GM23338 (cell line): ENCODE measurements at regions not wholly inside any gene's neighbourhood (a gene's known extent, or its start where the extent isn't known, plus 50 kb on each side); places are given as distances from the start of the nearest gene placed in this dataset.
A peak's percentile ranks its signal among the peaks of the same experiment; 100 is the strongest.

ENCODE experiments used
- ATAC-seq: fragments of 200-7000 bp; cut with Tn5 transposase; 3 replicates; pipeline ENCODE4 v1.9.1; 2020
- DNase-seq: peaks from one replicate; pipeline ENCODE4 v3.0.0-alpha.2; 2015; ENCODE audit warnings: low spot score
- H2AFZ ChIP-seq: fragments of 200-600 bp; sonication (generic); 2 replicates; pipeline ENCODE4 v1.8.0; 2016; ENCODE audit warnings: antibody characterized with exemption, mild to moderate bottlenecking, moderate library complexity
- H3F3A ChIP-seq: fragments of 200-600 bp; sonication (generic); replicated peaks from 2 replicates; pipeline ENCODE4 v1.8.0; 2017; ENCODE audit warnings: antibody characterized with exemption, mixed run types, low read depth
- H3K27ac ChIP-seq: fragments of 200-600 bp; sonication (generic); 2 replicates; pipeline ENCODE4 v1.6.1; 2016; ENCODE audit warnings: low read depth
- H3K27me3 ChIP-seq: fragments of 200-600 bp; sonication (generic); 2 replicates; pipeline ENCODE4 v1.8.0; 2016; ENCODE audit warnings: mild to moderate bottlenecking, mixed run types, moderate library complexity; ENCODE audit not compliant: insufficient read depth
- H3K36me3 ChIP-seq: fragments of 200-600 bp; sonication (generic); 2 replicates; pipeline ENCODE4 v1.8.0; 2016; ENCODE audit warnings: mild to moderate bottlenecking; ENCODE audit not compliant: insufficient read depth
- H3K4me1 ChIP-seq: fragments of 200-600 bp; sonication (generic); 2 replicates; pipeline ENCODE4 v1.8.0; 2016; ENCODE audit warnings: mild to moderate bottlenecking, moderate library complexity; ENCODE audit not compliant: insufficient read depth
- H3K4me2 ChIP-seq: fragments of 200-600 bp; sonication (generic); 2 replicates; pipeline ENCODE4 v1.7.1; 2017; ENCODE audit warnings: mixed run types
- H3K4me3 ChIP-seq: fragments of 200-600 bp; sonication (generic); 2 replicates; pipeline ENCODE4 v1.6.1; 2016; ENCODE audit warnings: mixed run types
- H3K79me2 ChIP-seq: fragments of 200-600 bp; sonication (generic); replicated peaks from 2 replicates; pipeline ENCODE4 v1.8.0; 2017; ENCODE audit warnings: mild to moderate bottlenecking; ENCODE audit not compliant: insufficient read depth
- H3K9me2 ChIP-seq: fragments of 200-600 bp; sonication (generic); 2 replicates; pipeline ENCODE4 v1.8.0; 2017; ENCODE audit not compliant: insufficient read depth
- H4K20me1 ChIP-seq: fragments of 200-600 bp; sonication (generic); replicated peaks from 2 replicates; pipeline ENCODE4 v1.8.0; 2017; ENCODE audit warnings: mild to moderate bottlenecking; ENCODE audit not compliant: insufficient read depth
- H3K27ac Mint-ChIP-seq: 2 replicates; pipeline ENCODE4 v1.8.0; 2020; ENCODE audit warnings: inconsistent platforms, mild to moderate bottlenecking, moderate library complexity, mixed read lengths
- H3K27me3 Mint-ChIP-seq: 3 replicates; pipeline ENCODE4 v1.8.0; 2022; ENCODE audit warnings: low read depth, mild to moderate bottlenecking, moderate library complexity, mixed read lengths, inconsistent platforms; ENCODE audit not compliant: insufficient read depth, poor library complexity
- H3K36me3 Mint-ChIP-seq: 3 replicates; pipeline ENCODE4 v1.8.0; 2021; ENCODE audit warnings: low read depth, mild to moderate bottlenecking, inconsistent platforms, moderate library complexity, mixed read lengths
- H3K4me1 Mint-ChIP-seq: 3 replicates; pipeline ENCODE4 v1.8.0; 2020; ENCODE audit warnings: mild to moderate bottlenecking, inconsistent platforms, mixed read lengths
- H3K4me3 Mint-ChIP-seq: 3 replicates; pipeline ENCODE4 v1.8.0; 2021; ENCODE audit warnings: moderate library complexity, mild to moderate bottlenecking, inconsistent platforms, mixed read lengths
- H3K9me3 Mint-ChIP-seq: 3 replicates; pipeline ENCODE4 v1.8.0; 2020; ENCODE audit warnings: moderate library complexity, mild to moderate bottlenecking, inconsistent platforms, mixed read lengths
- CREB1 ChIP-seq: fragments of 250-450 bp; sonication (Bioruptor Pico); IDR thresholded peaks from 2 replicates; pipeline ENCODE4 v1.5.0; 2020; ENCODE audit warnings: low read depth, mild to moderate bottlenecking, moderate library complexity
- EZH2 ChIP-seq: fragments of 200-600 bp; sonication (generic); IDR thresholded peaks from one replicate; pipeline ENCODE4 v1.8.0; 2017; ENCODE audit warnings: antibody characterized with exemption, mild to moderate bottlenecking, low read depth; ENCODE audit not compliant: unreplicated experiment
- EZH2phosphoT487 ChIP-seq: fragments of 200-600 bp; sonication (generic); IDR thresholded peaks from one replicate; pipeline ENCODE4 v1.8.1; 2018; ENCODE audit warnings: antibody characterized with exemption; ENCODE audit not compliant: unreplicated experiment
- JUNB ChIP-seq: IDR thresholded peaks from one replicate; pipeline ENCODE4 v1.6.1; 2016; ENCODE audit warnings: antibody characterized with exemption; ENCODE audit not compliant: unreplicated experiment
- NANOG ChIP-seq: IDR thresholded peaks from 2 replicates; pipeline ENCODE4 v1.6.1; 2016; ENCODE audit warnings: antibody characterized with exemption, borderline replicate concordance
- POLR2AphosphoS5 ChIP-seq: IDR thresholded peaks from 2 replicates; pipeline ENCODE4 v1.6.1; 2016; ENCODE audit warnings: antibody characterized with exemption, low read depth
- STAT1 ChIP-seq: IDR thresholded peaks from one replicate; pipeline ENCODE4 v1.6.1; 2016; ENCODE audit warnings: antibody characterized with exemption; ENCODE audit not compliant: unreplicated experiment
- ZNF114 ChIP-seq: fragments of 250-450 bp; sonication (Bioruptor Pico); IDR thresholded peaks from 2 replicates; pipeline ENCODE4 v1.5.0; 2020; ENCODE audit warnings: mild to moderate bottlenecking, moderate library complexity
- ZNF331 ChIP-seq: fragments of 250-450 bp; sonication (Bioruptor Pico); IDR thresholded peaks from 2 replicates; pipeline ENCODE4 v1.5.0; 2020; ENCODE audit warnings: low read depth, mild to moderate bottlenecking, moderate library complexity
- TF ChIP-seq, protein P1 (sequence below): IDR thresholded peaks from 2 replicates; pipeline ENCODE4 v1.6.1; 2016; ENCODE audit warnings: antibody characterized with exemption
- TF ChIP-seq, protein P2 (sequence below): IDR thresholded peaks from one replicate; pipeline ENCODE4 v1.6.1; 2018; ENCODE audit warnings: antibody characterized with exemption; ENCODE audit not compliant: unreplicated experiment
- TF ChIP-seq, protein P3 (sequence below), 2 experiments: fragments of 200-600 bp in 1 of 2; sonication (generic) in 1 of 2; conservative IDR thresholded peaks; 2 replicates each; pipeline versions ENCODE4 v1.5.1 to v1.6.1; 2016 to 2017; ENCODE audit warnings: antibody characterized with exemption in 2 of 2, low read depth in 2 of 2, mild to moderate bottlenecking in 2 of 2, moderate library complexity in 1 of 2
- TF ChIP-seq, protein P4 (sequence below): fragments of 250-450 bp; sonication (Bioruptor Pico); IDR thresholded peaks from 2 replicates; pipeline ENCODE4 v1.5.0; 2020; ENCODE audit warnings: mild to moderate bottlenecking, moderate library complexity

DNA sequence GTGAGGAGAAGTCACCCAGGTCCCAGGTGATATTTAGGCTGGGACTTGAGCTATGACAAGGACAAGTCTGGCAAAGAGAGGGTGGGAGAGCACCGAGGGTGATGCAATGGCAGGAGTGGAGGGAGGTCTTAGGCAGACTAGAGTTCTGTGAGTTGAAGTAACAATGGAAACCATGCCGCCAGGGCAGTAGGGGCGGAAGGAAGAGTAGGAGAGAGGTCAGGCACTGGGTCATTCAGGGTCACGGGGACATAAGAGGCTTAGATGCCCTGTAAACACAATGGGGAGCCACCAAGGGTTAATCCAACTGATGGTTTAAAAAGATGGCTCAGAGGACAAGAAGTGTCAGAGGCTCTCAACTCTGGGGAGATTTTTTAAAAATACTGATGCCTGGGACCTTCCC lies 199.7 kb upstream of the LRTM1 start:
- Mint-ChIP-seq H3K36me3 (no peaks in the 10 kb centered on the region), H3K9me3 (no peaks in the 10 kb centered on the region), H3K27ac (peak overlapping the region; percentile 49), H3K4me3 (no peak overlapping the region), H3K27me3 (no peaks in the 10 kb centered on the region), H3K4me1 (peaks cover 9% of the 10 kb centered on the region)
- H3K4me3 ChIP-seq, result no peak overlapping the region
- H3K27me3 ChIP-seq, result no peaks in the 10 kb centered on the region
- no peak for TF ChIP-seq NANOG
- TF ChIP-seq, protein P1, sequence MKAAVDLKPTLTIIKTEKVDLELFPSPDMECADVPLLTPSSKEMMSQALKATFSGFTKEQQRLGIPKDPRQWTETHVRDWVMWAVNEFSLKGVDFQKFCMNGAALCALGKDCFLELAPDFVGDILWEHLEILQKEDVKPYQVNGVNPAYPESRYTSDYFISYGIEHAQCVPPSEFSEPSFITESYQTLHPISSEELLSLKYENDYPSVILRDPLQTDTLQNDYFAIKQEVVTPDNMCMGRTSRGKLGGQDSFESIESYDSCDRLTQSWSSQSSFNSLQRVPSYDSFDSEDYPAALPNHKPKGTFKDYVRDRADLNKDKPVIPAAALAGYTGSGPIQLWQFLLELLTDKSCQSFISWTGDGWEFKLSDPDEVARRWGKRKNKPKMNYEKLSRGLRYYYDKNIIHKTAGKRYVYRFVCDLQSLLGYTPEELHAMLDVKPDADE, result no peak
- no peak for TF ChIP-seq CREB1 (CRISPR knock-in tag)
- TF ChIP-seq, protein P2, sequence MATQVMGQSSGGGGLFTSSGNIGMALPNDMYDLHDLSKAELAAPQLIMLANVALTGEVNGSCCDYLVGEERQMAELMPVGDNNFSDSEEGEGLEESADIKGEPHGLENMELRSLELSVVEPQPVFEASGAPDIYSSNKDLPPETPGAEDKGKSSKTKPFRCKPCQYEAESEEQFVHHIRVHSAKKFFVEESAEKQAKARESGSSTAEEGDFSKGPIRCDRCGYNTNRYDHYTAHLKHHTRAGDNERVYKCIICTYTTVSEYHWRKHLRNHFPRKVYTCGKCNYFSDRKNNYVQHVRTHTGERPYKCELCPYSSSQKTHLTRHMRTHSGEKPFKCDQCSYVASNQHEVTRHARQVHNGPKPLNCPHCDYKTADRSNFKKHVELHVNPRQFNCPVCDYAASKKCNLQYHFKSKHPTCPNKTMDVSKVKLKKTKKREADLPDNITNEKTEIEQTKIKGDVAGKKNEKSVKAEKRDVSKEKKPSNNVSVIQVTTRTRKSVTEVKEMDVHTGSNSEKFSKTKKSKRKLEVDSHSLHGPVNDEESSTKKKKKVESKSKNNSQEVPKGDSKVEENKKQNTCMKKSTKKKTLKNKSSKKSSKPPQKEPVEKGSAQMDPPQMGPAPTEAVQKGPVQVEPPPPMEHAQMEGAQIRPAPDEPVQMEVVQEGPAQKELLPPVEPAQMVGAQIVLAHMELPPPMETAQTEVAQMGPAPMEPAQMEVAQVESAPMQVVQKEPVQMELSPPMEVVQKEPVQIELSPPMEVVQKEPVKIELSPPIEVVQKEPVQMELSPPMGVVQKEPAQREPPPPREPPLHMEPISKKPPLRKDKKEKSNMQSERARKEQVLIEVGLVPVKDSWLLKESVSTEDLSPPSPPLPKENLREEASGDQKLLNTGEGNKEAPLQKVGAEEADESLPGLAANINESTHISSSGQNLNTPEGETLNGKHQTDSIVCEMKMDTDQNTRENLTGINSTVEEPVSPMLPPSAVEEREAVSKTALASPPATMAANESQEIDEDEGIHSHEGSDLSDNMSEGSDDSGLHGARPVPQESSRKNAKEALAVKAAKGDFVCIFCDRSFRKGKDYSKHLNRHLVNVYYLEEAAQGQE, result no peak
- no peak for TF ChIP-seq POLR2AphosphoS5
- TF ChIP-seq, protein P3, sequence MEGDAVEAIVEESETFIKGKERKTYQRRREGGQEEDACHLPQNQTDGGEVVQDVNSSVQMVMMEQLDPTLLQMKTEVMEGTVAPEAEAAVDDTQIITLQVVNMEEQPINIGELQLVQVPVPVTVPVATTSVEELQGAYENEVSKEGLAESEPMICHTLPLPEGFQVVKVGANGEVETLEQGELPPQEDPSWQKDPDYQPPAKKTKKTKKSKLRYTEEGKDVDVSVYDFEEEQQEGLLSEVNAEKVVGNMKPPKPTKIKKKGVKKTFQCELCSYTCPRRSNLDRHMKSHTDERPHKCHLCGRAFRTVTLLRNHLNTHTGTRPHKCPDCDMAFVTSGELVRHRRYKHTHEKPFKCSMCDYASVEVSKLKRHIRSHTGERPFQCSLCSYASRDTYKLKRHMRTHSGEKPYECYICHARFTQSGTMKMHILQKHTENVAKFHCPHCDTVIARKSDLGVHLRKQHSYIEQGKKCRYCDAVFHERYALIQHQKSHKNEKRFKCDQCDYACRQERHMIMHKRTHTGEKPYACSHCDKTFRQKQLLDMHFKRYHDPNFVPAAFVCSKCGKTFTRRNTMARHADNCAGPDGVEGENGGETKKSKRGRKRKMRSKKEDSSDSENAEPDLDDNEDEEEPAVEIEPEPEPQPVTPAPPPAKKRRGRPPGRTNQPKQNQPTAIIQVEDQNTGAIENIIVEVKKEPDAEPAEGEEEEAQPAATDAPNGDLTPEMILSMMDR (conservative IDR thresholded peaks at IDR 0.05; ENCODE audit: low read depth in 2 of 2), result no peak
- no peak for TF ChIP-seq JUNB
- no peak for TF ChIP-seq EZH2phosphoT487
- no peak for TF ChIP-seq STAT1
- TF ChIP-seq ZNF331, result no peak
- TF ChIP-seq ZNF114, result no peak
- TF ChIP-seq EZH2, result no peak
- TF ChIP-seq, protein P4, sequence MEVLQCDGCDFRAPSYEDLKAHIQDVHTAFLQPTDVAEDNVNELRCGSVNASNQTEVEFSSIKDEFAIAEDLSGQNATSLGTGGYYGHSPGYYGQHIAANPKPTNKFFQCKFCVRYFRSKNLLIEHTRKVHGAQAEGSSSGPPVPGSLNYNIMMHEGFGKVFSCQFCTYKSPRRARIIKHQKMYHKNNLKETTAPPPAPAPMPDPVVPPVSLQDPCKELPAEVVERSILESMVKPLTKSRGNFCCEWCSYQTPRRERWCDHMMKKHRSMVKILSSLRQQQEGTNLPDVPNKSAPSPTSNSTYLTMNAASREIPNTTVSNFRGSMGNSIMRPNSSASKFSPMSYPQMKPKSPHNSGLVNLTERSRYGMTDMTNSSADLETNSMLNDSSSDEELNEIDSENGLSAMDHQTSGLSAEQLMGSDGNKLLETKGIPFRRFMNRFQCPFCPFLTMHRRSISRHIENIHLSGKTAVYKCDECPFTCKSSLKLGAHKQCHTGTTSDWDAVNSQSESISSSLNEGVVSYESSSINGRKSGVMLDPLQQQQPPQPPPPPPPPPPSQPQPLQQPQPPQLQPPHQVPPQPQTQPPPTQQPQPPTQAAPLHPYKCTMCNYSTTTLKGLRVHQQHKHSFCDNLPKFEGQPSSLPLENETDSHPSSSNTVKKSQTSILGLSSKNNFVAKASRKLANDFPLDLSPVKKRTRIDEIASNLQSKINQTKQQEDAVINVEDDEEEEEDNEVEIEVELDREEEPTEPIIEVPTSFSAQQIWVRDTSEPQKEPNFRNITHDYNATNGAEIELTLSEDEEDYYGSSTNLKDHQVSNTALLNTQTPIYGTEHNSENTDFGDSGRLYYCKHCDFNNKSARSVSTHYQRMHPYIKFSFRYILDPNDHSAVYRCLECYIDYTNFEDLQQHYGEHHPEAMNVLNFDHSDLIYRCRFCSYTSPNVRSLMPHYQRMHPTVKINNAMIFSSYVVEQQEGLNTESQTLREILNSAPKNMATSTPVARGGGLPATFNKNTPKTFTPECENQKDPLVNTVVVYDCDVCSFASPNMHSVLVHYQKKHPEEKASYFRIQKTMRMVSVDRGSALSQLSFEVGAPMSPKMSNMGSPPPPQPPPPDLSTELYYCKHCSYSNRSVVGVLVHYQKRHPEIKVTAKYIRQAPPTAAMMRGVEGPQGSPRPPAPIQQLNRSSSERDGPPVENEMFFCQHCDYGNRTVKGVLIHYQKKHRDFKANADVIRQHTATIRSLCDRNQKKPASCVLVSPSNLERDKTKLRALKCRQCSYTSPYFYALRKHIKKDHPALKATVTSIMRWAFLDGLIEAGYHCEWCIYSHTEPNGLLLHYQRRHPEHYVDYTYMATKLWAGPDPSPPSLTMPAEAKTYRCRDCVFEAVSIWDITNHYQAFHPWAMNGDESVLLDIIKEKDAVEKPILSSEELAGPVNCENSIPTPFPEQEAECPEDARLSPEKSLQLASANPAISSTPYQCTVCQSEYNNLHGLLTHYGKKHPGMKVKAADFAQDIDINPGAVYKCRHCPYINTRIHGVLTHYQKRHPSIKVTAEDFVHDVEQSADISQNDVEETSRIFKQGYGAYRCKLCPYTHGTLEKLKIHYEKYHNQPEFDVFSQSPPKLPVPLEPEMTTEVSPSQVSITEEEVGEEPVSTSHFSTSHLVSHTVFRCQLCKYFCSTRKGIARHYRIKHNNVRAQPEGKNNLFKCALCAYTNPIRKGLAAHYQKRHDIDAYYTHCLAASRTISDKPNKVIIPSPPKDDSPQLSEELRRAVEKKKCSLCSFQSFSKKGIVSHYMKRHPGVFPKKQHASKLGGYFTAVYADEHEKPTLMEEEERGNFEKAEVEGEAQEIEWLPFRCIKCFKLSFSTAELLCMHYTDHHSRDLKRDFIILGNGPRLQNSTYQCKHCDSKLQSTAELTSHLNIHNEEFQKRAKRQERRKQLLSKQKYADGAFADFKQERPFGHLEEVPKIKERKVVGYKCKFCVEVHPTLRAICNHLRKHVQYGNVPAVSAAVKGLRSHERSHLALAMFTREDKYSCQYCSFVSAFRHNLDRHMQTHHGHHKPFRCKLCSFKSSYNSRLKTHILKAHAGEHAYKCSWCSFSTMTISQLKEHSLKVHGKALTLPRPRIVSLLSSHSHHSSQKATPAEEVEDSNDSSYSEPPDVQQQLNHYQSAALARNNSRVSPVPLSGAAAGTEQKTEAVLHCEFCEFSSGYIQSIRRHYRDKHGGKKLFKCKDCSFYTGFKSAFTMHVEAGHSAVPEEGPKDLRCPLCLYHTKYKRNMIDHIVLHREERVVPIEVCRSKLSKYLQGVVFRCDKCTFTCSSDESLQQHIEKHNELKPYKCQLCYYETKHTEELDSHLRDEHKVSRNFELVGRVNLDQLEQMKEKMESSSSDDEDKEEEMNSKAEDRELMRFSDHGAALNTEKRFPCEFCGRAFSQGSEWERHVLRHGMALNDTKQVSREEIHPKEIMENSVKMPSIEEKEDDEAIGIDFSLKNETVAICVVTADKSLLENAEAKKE (CRISPR knock-in tag), result no peak
- H3K79me2 ChIP-seq, result no peaks in the 10 kb centered on the region
- peak overlapping the region; percentile 72 for H2AFZ ChIP-seq
- no peak overlapping the region for H3K4me2 ChIP-seq
- no peaks in the 10 kb centered on the region for H3K4me1 ChIP-seq
- H3K9me2 ChIP-seq, result no peaks in the 10 kb centered on the region
- no peaks in the 10 kb centered on the region for H3F3A ChIP-seq
- no peaks in the 10 kb centered on the region for H4K20me1 ChIP-seq
- DNase-seq (no peak), ATAC-seq (peak; percentile 78)
- H3K27ac ChIP-seq, result no peak overlapping the region
- H3K36me3 ChIP-seq, result no peaks in the 10 kb centered on the region
